ENCODE measurements at regions not wholly inside any gene's neighbourhood (a gene's known extent, or its start where the extent isn't known, plus 50 kb on each side); places are given as distances from the start of the nearest gene placed in this dataset.

- no peak for TF ChIP-seq POLR2A (IDR thresholded peaks at IDR 0.05; ENCODE audit: low read depth, low read length)
- no peak for TF ChIP-seq POLR2AphosphoS5 (IDR thresholded peaks at IDR 0.05; ENCODE audit: low read depth, low read length)
- TF ChIP-seq TAF1 (IDR thresholded peaks at IDR 0.05; ENCODE audit: low read depth, low read length): no peak
- no peak for TF ChIP-seq PAX5 (IDR thresholded peaks at IDR 0.05; ENCODE audit: insufficient read depth, low read length, severe bottlenecking)
- no peak for TF ChIP-seq POU2F2 (IDR thresholded peaks at IDR 0.05; ENCODE audit: low read depth, low read length)
- TF ChIP-seq SPI1 (IDR thresholded peaks at IDR 0.05; ENCODE audit: low read depth, low read length): no peak
These were observed 164.1 kb upstream of the CHD6 start for GRCh38 chr20:41782255-41782654.

Data from GM12891 (cell line).